Endodermal cell (in vitro differentiated cells): ENCODE measurements at regions not wholly inside any gene's neighbourhood (a gene's known extent, or its start where the extent isn't known, plus 50 kb on each side); places are given as distances from the start of the nearest gene placed in this dataset.

Experiments used
- DNase-seq: peaks from one replicate; pipeline ENCODE4 v3.0.0-alpha.2; 2017
- H3K27ac ChIP-seq: 2 replicates; pipeline ENCODE4 v1.5.1; 2013; ENCODE audit warnings: mild to moderate bottlenecking, low read depth, low read length, moderate library complexity
- H3K27me3 ChIP-seq: 2 replicates; pipeline ENCODE4 v1.6.1; 2013; ENCODE audit warnings: mild to moderate bottlenecking, low read length, moderate library complexity; ENCODE audit not compliant: insufficient read depth, control insufficient read depth, poor library complexity, severe bottlenecking
- H3K36me3 ChIP-seq: 2 replicates; pipeline ENCODE4 v1.7.0; 2013; ENCODE audit warnings: mild to moderate bottlenecking, low read length, moderate library complexity; ENCODE audit not compliant: control insufficient read depth, insufficient read depth
- H3K4me1 ChIP-seq: one replicate; pipeline ENCODE4 v1.7.0; 2013; ENCODE audit warnings: low read length; ENCODE audit not compliant: control insufficient read depth, insufficient read depth
- H3K4me3 ChIP-seq: 2 replicates; pipeline ENCODE4 v1.5.1; 2013; ENCODE audit warnings: mild to moderate bottlenecking, low read length, moderate library complexity
- H3K9ac ChIP-seq: 2 replicates; pipeline ENCODE4 v1.6.1; 2013; ENCODE audit warnings: mild to moderate bottlenecking, low read length, moderate library complexity; ENCODE audit not compliant: poor library complexity, severe bottlenecking; ENCODE audit errors: extremely low read depth
- H3K9me3 ChIP-seq: 2 replicates; pipeline ENCODE4 v1.6.1; 2013; ENCODE audit warnings: mild to moderate bottlenecking, low read length, moderate library complexity; ENCODE audit not compliant: control insufficient read depth
- H3K27ac Mint-ChIP-seq: 2 replicates; pipeline ENCODE4 v1.8.0; 2020; ENCODE audit warnings: mixed read lengths
- H3K27me3 Mint-ChIP-seq: 2 replicates; pipeline ENCODE4 v1.8.0; 2021; ENCODE audit warnings: mild to moderate bottlenecking, mixed read lengths; ENCODE audit not compliant: insufficient read depth
- H3K36me3 Mint-ChIP-seq: 2 replicates; pipeline ENCODE4 v1.8.0; 2020; ENCODE audit warnings: low read depth, mixed read lengths
- H3K4me1 Mint-ChIP-seq: 2 replicates; pipeline ENCODE4 v1.8.0; 2020; ENCODE audit warnings: mixed read lengths
- H3K4me3 Mint-ChIP-seq: 2 replicates; pipeline ENCODE4 v1.8.0; 2020; ENCODE audit warnings: mild to moderate bottlenecking, moderate library complexity, mixed read lengths
- H3K9me3 Mint-ChIP-seq: 2 replicates; pipeline ENCODE4 v1.8.0; 2020; ENCODE audit warnings: mild to moderate bottlenecking, mixed read lengths
- WGBS, 2 experiments: methylation state at CpG; one replicate each; pipeline versions ENCODE4 v1.1.5 to v1.1.7; 2013; ENCODE audit warnings: missing lambda C conversion rate in 2 of 2, mixed read lengths in 1 of 2; ENCODE audit not compliant: insufficient coverage in 1 of 2, insufficient read length in 1 of 2; 5-methylcytosine and 5-hydroxymethylcytosine counted together
- TF ChIP-seq, protein P1 (sequence below): fragments of 200-600 bp; sonication (generic); conservative IDR thresholded peaks from 2 replicates; pipeline ENCODE4 v1.5.0; 2021; ENCODE audit warnings: antibody characterized with exemption, mild to moderate bottlenecking

DNA sequence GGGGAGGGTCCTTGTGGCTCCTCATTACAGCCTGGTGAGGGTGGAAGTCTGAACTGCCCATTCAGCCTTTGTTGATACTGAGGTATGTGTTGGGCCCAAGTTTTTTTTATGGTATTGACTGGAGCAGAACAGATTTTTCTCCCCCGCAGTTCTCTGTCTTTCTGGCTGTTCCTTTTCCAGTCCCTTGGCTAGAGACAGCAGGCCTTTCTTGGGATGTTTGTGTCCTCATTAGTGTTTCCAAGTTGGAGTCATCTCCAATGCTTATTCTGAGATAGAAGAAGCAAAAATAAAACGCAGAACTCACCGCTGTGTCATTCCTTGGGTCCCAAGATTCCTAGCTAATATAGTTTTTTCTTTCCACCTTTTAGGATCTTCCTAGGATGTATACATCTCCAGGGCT is 193.3 kb downstream of the RAMP3 start:
- no peak overlapping the region for H3K9ac ChIP-seq
- no peaks in the 10 kb centered on the region for H3K36me3 Mint-ChIP-seq
- no peaks in the 10 kb centered on the region for H3K9me3 ChIP-seq
- no peaks in the 10 kb centered on the region for H3K4me1 Mint-ChIP-seq
- H3K27me3 Mint-ChIP-seq, result no peaks in the 10 kb centered on the region
- TF ChIP-seq, protein P1, sequence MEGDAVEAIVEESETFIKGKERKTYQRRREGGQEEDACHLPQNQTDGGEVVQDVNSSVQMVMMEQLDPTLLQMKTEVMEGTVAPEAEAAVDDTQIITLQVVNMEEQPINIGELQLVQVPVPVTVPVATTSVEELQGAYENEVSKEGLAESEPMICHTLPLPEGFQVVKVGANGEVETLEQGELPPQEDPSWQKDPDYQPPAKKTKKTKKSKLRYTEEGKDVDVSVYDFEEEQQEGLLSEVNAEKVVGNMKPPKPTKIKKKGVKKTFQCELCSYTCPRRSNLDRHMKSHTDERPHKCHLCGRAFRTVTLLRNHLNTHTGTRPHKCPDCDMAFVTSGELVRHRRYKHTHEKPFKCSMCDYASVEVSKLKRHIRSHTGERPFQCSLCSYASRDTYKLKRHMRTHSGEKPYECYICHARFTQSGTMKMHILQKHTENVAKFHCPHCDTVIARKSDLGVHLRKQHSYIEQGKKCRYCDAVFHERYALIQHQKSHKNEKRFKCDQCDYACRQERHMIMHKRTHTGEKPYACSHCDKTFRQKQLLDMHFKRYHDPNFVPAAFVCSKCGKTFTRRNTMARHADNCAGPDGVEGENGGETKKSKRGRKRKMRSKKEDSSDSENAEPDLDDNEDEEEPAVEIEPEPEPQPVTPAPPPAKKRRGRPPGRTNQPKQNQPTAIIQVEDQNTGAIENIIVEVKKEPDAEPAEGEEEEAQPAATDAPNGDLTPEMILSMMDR, result no peak
- H3K27ac ChIP-seq, result no peak overlapping the region
- no peak overlapping the region for H3K27ac Mint-ChIP-seq
- H3K4me1 ChIP-seq, result no peaks in the 10 kb centered on the region
- DNase-seq, result no peak
- H3K27me3 ChIP-seq, result no peaks in the 10 kb centered on the region
- no peak overlapping the region for H3K4me3 ChIP-seq
- 95% methylated on average over 3 of the region's 3 CpGs; no CpG with 5 or more reads in 1 of the 2 experiments for WGBS, 2 experiments
- no peaks in the 10 kb centered on the region for H3K9me3 Mint-ChIP-seq
- no peaks in the 10 kb centered on the region for H3K36me3 ChIP-seq
- H3K4me3 Mint-ChIP-seq, result no peak overlapping the region

DNA sequence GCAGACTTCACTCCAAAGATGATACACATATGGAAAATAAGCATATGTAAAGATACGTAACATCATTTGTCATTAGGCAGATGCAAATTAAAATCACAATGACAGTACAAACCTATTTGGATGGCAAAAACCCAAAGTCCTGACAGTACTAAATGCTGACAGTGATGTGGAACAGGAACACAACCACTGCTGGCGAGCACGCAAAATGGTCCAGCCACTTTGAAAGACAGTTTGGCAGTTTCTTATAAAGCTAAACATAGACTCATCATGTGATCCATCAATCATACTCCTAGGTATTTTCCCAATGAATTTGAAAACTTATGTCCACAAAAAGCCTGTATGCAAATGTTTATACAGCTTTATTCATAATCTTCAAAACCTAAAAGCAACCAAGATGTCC is 200.7 kb downstream of the RAMP3 start:
- Mint-ChIP-seq H3K27ac (no peak overlapping the region), H3K4me3 (no peak overlapping the region), H3K27me3 (peaks cover 2% of the 10 kb centered on the region), H3K4me1 (peaks cover 2% of the 10 kb centered on the region), H3K9me3 (no peaks in the 10 kb centered on the region), H3K36me3 (no peaks in the 10 kb centered on the region)
- H3K36me3 ChIP-seq, result no peaks in the 10 kb centered on the region
- no peak overlapping the region for H3K27ac ChIP-seq
- no peak overlapping the region for H3K4me3 ChIP-seq
- H3K9ac ChIP-seq, result no peak overlapping the region
- peaks cover 4% of the 10 kb centered on the region for H3K4me1 ChIP-seq
- TF ChIP-seq, protein P1, result no peak
- no peaks in the 10 kb centered on the region for H3K27me3 ChIP-seq
- no peaks in the 10 kb centered on the region for H3K9me3 ChIP-seq
- DNase-seq, result no peak
- 94 to 99% methylated on average over 2 to 3 of the region's 3 CpGs for WGBS, 2 experiments

DNA sequence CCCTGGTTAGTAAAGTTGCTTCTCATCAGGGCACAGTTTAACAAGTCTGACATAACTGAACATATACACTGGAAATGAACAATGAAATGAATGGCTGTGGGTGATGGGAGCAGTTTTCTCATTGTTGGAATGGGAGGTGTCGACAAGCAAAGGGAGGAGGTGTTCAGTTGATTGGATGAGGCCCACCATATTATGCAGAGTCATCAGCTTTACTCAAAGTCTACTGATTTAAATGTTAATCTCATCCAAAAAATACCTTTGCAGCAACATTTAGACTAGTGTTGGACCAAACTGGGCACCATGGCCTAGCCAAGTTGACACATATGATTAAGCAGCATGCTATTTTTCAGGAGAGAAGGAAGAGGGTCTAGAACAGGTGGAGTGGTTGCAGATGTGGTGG is 201.7 kb downstream of the RAMP3 start:
- DNase-seq, result no peak
- Histone ChIP-seq H3K4me3 (no peak overlapping the region), H3K4me1 (peaks cover 13% of the 10 kb centered on the region), H3K36me3 (no peaks in the 10 kb centered on the region), H3K27me3 (no peaks in the 10 kb centered on the region), H3K9ac (no peak overlapping the region), H3K9me3 (no peaks in the 10 kb centered on the region), H3K27ac (no peak overlapping the region)
- Mint-ChIP-seq H3K27me3 (peaks cover 2% of the 10 kb centered on the region), H3K9me3 (no peaks in the 10 kb centered on the region), H3K36me3 (no peaks in the 10 kb centered on the region), H3K4me1 (peaks cover 8% of the 10 kb centered on the region), H3K27ac (no peak overlapping the region), H3K4me3 (no peak overlapping the region)
- 89% methylated on average over 1 of the region's 1 CpG; no CpG with 5 or more reads in 1 of the 2 experiments for WGBS, 2 experiments
- TF ChIP-seq, protein P1, result no peak
